ENCODE measurements at regions not wholly inside any gene's neighbourhood (a gene's known extent, or its start where the extent isn't known, plus 50 kb on each side); places are given as distances from the start of the nearest gene placed in this dataset.

GRCh38 chr7:47669178-47669891 is 87.4 kb upstream of the TNS3 start:
- no peak overlapping the region for H4K8ac ChIP-seq (ENCODE audit: extremely low read depth, insufficient read depth, low read length)
- H3K9me3 ChIP-seq (ENCODE audit: insufficient read depth in 2 of 2, low read depth in 1 of 2, low read length in 1 of 2) = no peaks in the 10 kb centered on the region
- no peak overlapping the region for H4K5ac ChIP-seq (ENCODE audit: insufficient read length, low read depth, low read length)
- no peaks in the 10 kb centered on the region for H4K20me1 ChIP-seq (replicated peaks in 1 of 2; ENCODE audit: control insufficient read depth in 1 of 2, insufficient read depth in 2 of 2, low read length in 2 of 2)
- H2AK5ac ChIP-seq (ENCODE audit: low read depth, low read length) = no peak overlapping the region
- H3K14ac ChIP-seq (ENCODE audit: insufficient read length) = no peak overlapping the region
- H3K9ac ChIP-seq (replicated peaks in 1 of 4; ENCODE audit: extremely low read depth in 1 of 4, low read depth in 3 of 4, low read length in 3 of 4) = no peak overlapping the region
- no peak overlapping the region for H2BK120ac ChIP-seq (replicated peaks; ENCODE audit: low read depth, low read length)
- no peak for DNase-seq (ENCODE audit: low read depth in 1 of 2, low spot score in 2 of 2)
- H3K79me2 ChIP-seq (ENCODE audit: control insufficient read depth in 1 of 2, insufficient read depth in 2 of 2, low read length in 2 of 2) = no peaks in the 10 kb centered on the region
- no peaks in the 10 kb centered on the region for H3K27me3 ChIP-seq (replicated peaks in 1 of 4; ENCODE audit: control insufficient read depth in 3 of 4, extremely low read depth in 1 of 4, insufficient read depth in 3 of 4, low read length in 3 of 4)
- no peak overlapping the region for H2BK20ac ChIP-seq (ENCODE audit: low read length)
- H3K79me1 ChIP-seq (ENCODE audit: low read depth, low read length) = no peaks in the 10 kb centered on the region
- no peak for TF ChIP-seq KDM5A (IDR thresholded peaks at IDR 0.05; ENCODE audit: low read length)
- TF ChIP-seq CHD2 (IDR thresholded peaks at IDR 0.05; ENCODE audit: low read length) = no peak
- TF ChIP-seq ASH2L (IDR thresholded peaks at IDR 0.05; ENCODE audit: low read length) = no peak
- no peak for TF ChIP-seq SP1 (IDR thresholded peaks at IDR 0.05; ENCODE audit: low read depth, low read length)
- no peak for TF ChIP-seq SIX5 (IDR thresholded peaks at IDR 0.05; ENCODE audit: low read depth, low read length)
- no peak for TF ChIP-seq NRF1 (IDR thresholded peaks at IDR 0.05; ENCODE audit: low read depth, low read length)
- TF ChIP-seq JUN (IDR thresholded peaks at IDR 0.05; ENCODE audit: low read depth, low read length) = no peak
- H3K56ac ChIP-seq (replicated peaks; ENCODE audit: insufficient read length, low read depth, low read length) = no peak overlapping the region
- H3K27ac ChIP-seq (ENCODE audit: low read depth, low read length) = no peak overlapping the region
- no peaks in the 10 kb centered on the region for H3K36me3 ChIP-seq (ENCODE audit: control insufficient read depth in 2 of 4, insufficient read depth in 4 of 4, low read length in 3 of 4)
- no peak overlapping the region for H2AFZ ChIP-seq (ENCODE audit: low read length)
- H3K4ac ChIP-seq (replicated peaks; ENCODE audit: insufficient read length, low read depth, low read length) = no peak overlapping the region
- peaks cover 0 to 11% (median 9%) of the 10 kb centered on the region in 4 experiments; a peak in 6 of 7 replicates for H3K4me1 ChIP-seq (replicated peaks in 1 of 4; ENCODE audit: control insufficient read depth in 3 of 4, insufficient read depth in 4 of 4, low read length in 3 of 4)
- H3K4me2 ChIP-seq (ENCODE audit: insufficient read depth in 1 of 2, low read depth in 2 of 2, low read length in 2 of 2) = no peak overlapping the region
- H2BK5ac ChIP-seq (ENCODE audit: low read depth, low read length) = no peak overlapping the region
- no peak overlapping the region for H3K4me3 ChIP-seq (ENCODE audit: extremely low read depth in 1 of 4, insufficient read depth in 2 of 4, low read depth in 3 of 4, low read length in 4 of 4)
- H3K23ac ChIP-seq (ENCODE audit: insufficient read length) = no peak overlapping the region
- no peak overlapping the region for H4K91ac ChIP-seq (replicated peaks; ENCODE audit: insufficient read length, low read length)
- no peak overlapping the region for H3K18ac ChIP-seq (ENCODE audit: extremely low read depth, low read length)
- CTCF ChIA-PET (ENCODE audit: partially characterized antibody) = interaction anchor here (1.1 to 1.4 kb wide), 3 partner anchors 8 to 38 kb away, joined by 3 to 5 read pairs (median 5); no protein-coding TSS in a partner anchor
- POLR2A ChIA-PET (ENCODE audit: partially characterized antibody) = no interaction called here
- H2BK12ac ChIP-seq (ENCODE audit: low read depth, low read length) = peak overlapping the region; percentile 56; the same call in 1 of the 2 replicates
- no peak for FAIRE-seq
- H3K23me2 ChIP-seq (ENCODE audit: low read depth, low read length) = no peaks in the 10 kb centered on the region
- WGBS, 2 experiments (ENCODE audit: extremely low coverage in 1 of 2, insufficient coverage in 1 of 2, insufficient read length in 1 of 2, insufficient replicate concordance in 2 of 2, low coverage in 1 of 2, low lambda C conversion rate in 2 of 2, missing lambda C conversion rate in 1 of 2) = 84% methylated on average over 10 of the region's 10 CpGs; no CpG with 5 or more reads in 1 of the 2 experiments
- H2BK15ac ChIP-seq (ENCODE audit: low read length) = no peak overlapping the region
